ENCODE measurements at regions not wholly inside any gene's neighbourhood (a gene's known extent, or its start where the extent isn't known, plus 50 kb on each side); places are given as distances from the start of the nearest gene placed in this dataset.

GRCh38 chr1:82086739-82087138 is 286.0 kb downstream of the ADGRL2 start:
- Histone ChIP-seq H3K4me3 (no peak overlapping the region), H3K27ac (replicated peaks) (no peak overlapping the region), H3K4me1 (no peaks in the 10 kb centered on the region), H3K27me3 (ENCODE audit: low read depth) (no peaks in the 10 kb centered on the region), H3K36me3 (no peaks in the 10 kb centered on the region), H3K9me3 (replicated peaks) (no peaks in the 10 kb centered on the region)
- intact Hi-C loops (cut with micrococcal nuclease), result no loop called here
- TF ChIP-seq, protein P1, sequence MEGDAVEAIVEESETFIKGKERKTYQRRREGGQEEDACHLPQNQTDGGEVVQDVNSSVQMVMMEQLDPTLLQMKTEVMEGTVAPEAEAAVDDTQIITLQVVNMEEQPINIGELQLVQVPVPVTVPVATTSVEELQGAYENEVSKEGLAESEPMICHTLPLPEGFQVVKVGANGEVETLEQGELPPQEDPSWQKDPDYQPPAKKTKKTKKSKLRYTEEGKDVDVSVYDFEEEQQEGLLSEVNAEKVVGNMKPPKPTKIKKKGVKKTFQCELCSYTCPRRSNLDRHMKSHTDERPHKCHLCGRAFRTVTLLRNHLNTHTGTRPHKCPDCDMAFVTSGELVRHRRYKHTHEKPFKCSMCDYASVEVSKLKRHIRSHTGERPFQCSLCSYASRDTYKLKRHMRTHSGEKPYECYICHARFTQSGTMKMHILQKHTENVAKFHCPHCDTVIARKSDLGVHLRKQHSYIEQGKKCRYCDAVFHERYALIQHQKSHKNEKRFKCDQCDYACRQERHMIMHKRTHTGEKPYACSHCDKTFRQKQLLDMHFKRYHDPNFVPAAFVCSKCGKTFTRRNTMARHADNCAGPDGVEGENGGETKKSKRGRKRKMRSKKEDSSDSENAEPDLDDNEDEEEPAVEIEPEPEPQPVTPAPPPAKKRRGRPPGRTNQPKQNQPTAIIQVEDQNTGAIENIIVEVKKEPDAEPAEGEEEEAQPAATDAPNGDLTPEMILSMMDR (IDR thresholded peaks at IDR 0.05; ENCODE audit: borderline replicate concordance), result no peak
- DNase-seq, result no peak

GRCh38 chr1:82079607-82080006 is 278.9 kb downstream of the ADGRL2 start:
- no peak for DNase-seq
- Histone ChIP-seq H3K4me1 (no peaks in the 10 kb centered on the region), H3K36me3 (no peaks in the 10 kb centered on the region), H3K9me3 (replicated peaks) (peaks cover 6% of the 10 kb centered on the region), H3K27me3 (ENCODE audit: low read depth) (no peaks in the 10 kb centered on the region), H3K27ac (replicated peaks) (no peak overlapping the region), H3K4me3 (no peak overlapping the region)
- TF ChIP-seq, protein P1 (IDR thresholded peaks at IDR 0.05; ENCODE audit: borderline replicate concordance), result no peak
- intact Hi-C loops (cut with micrococcal nuclease), result no loop called here

- intact Hi-C loops (cut with micrococcal nuclease), result no loop called here
- Histone ChIP-seq H3K4me3 (no peak overlapping the region), H3K9me3 (replicated peaks) (no peaks in the 10 kb centered on the region), H3K36me3 (no peaks in the 10 kb centered on the region), H3K27me3 (ENCODE audit: low read depth) (no peaks in the 10 kb centered on the region), H3K4me1 (no peaks in the 10 kb centered on the region), H3K27ac (replicated peaks) (no peak overlapping the region)
- TF ChIP-seq, protein P1 (IDR thresholded peaks at IDR 0.05; ENCODE audit: borderline replicate concordance), result no peak
- no peak for DNase-seq
Measured at GRCh38 chr1:82073659-82074058, 272.9 kb downstream of the ADGRL2 start.

DNA sequence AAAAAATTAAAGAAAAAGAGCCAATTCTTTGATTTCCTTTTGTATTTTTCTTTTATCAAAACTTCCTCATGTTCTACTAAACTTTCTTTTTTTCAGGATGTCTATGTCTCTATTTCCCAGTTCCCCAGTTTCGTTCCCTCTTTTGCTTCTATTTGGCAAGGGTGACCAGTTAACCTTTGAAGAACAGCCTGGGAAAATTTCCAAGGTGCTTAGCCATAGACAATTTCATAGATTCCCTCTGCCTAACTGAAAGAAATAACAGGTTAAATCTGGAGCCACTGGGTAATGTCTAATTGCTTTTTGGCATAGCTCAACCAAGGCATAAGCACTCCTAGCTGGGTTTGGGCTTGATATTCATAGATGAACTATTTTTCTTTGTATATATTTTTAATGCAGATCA is 272.3 kb downstream of the ADGRL2 start:
- Histone ChIP-seq H3K27ac (replicated peaks) (no peak overlapping the region), H3K36me3 (no peaks in the 10 kb centered on the region), H3K4me3 (no peak overlapping the region), H3K4me1 (no peaks in the 10 kb centered on the region), H3K27me3 (ENCODE audit: low read depth) (no peaks in the 10 kb centered on the region), H3K9me3 (replicated peaks) (no peaks in the 10 kb centered on the region)
- TF ChIP-seq, protein P1 (IDR thresholded peaks at IDR 0.05; ENCODE audit: borderline replicate concordance), result no peak
- no peak for DNase-seq
- intact Hi-C loops (cut with micrococcal nuclease), result no loop called here

GRCh38 chr1:82065916-82066315 is 265.2 kb downstream of the ADGRL2 start:
- peak overlapping the region; percentile 1 for H3K27ac ChIP-seq (replicated peaks)
- no peaks in the 10 kb centered on the region for H3K36me3 ChIP-seq
- H3K9me3 ChIP-seq (replicated peaks), result no peaks in the 10 kb centered on the region
- no peak overlapping the region for H3K4me3 ChIP-seq
- peak; percentile 24 for DNase-seq
- intact Hi-C loops (cut with micrococcal nuclease), result no loop called here
- TF ChIP-seq, protein P1 (IDR thresholded peaks at IDR 0.05; ENCODE audit: borderline replicate concordance), result no peak
- H3K27me3 ChIP-seq (ENCODE audit: low read depth), result no peaks in the 10 kb centered on the region
- H3K4me1 ChIP-seq, result peaks cover 9% of the 10 kb centered on the region

GRCh38 chr1:82064691-82065090 is 264.0 kb downstream of the ADGRL2 start:
- DNase-seq, result no peak
- peaks cover 9% of the 10 kb centered on the region for H3K4me1 ChIP-seq
- intact Hi-C loops (cut with micrococcal nuclease), result no loop called here
- H3K27ac ChIP-seq (replicated peaks), result no peak overlapping the region
- H3K9me3 ChIP-seq (replicated peaks), result no peaks in the 10 kb centered on the region
- H3K27me3 ChIP-seq (ENCODE audit: low read depth), result no peaks in the 10 kb centered on the region
- H3K36me3 ChIP-seq, result no peaks in the 10 kb centered on the region
- H3K4me3 ChIP-seq, result no peak overlapping the region
- TF ChIP-seq, protein P1 (IDR thresholded peaks at IDR 0.05; ENCODE audit: borderline replicate concordance), result no peak

Measured in left ventricle myocardium inferior (tissue), 1 donor.